GM21786 (cell line): ENCODE measurements at regions not wholly inside any gene's neighbourhood (a gene's known extent, or its start where the extent isn't known, plus 50 kb on each side); places are given as distances from the start of the nearest gene placed in this dataset.

ENCODE experiments used
- ATAC-seq: cut with Tn5 transposase; IDR thresholded peaks from one replicate; pipeline ENCODE4 v1.9.1; 2021; ENCODE audit not compliant: unreplicated experiment

- ATAC-seq = no peak
These were observed 94.6 kb upstream of the UST start for GRCh38 chr6:148652205-148652604.

GRCh38 chr6:148653138-148653776 lies 93.6 kb upstream of the UST start:
- no peak for ATAC-seq

DNA sequence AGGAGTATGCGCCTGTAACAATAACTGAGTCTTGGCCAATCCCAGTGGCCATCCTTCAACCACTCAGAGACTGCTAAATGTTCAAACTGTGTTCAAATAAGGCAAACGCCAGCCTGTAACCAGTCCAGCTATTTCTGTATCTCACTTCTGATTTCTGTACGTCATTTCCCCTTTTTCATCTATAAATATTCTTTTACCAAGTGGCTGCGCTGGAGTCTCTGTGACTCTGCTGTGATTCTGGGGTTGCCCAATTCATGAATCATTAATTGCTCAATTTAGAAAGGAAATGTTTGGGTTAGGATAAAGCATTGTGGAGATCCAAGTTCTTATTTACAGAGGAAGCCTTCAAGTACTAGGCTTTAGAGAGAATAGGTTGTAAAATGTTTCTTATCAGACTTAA lies 89.8 kb upstream of the UST start:
- ATAC-seq = no peak

DNA sequence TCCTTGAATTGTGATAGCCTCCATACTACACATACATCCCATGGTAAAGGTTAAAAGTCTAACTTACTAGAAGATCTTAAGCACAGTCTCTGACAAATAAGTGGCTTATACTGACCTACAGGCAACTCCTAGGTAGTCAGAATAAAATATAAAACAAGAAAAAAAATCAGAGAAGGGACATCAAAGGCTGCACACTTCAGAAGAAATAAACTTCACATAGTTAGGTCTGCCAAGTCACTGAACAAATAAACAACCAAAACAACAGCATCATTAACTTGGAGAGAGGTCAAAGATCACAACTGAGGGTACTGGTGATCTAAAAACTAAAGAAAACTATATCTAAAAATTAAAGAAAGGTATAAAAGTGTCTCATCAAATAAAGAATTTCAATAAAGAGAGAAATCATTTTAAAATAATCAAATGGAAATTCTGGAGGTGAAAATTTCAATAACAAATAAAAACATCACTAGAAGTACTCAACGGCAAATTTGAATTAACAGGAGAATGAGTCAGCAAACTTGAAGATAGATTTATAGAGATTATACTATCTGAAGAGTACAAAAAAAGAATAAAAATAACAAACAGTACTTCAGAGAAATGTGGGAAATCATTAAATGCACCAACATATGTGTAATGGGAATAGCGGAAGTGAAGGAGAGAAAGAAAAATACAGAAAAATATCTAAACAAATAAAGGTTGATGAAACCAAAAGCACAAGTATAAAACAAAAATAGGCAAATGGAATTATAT lies 88.0 kb upstream of the UST start:
- ATAC-seq = no peak

DNA sequence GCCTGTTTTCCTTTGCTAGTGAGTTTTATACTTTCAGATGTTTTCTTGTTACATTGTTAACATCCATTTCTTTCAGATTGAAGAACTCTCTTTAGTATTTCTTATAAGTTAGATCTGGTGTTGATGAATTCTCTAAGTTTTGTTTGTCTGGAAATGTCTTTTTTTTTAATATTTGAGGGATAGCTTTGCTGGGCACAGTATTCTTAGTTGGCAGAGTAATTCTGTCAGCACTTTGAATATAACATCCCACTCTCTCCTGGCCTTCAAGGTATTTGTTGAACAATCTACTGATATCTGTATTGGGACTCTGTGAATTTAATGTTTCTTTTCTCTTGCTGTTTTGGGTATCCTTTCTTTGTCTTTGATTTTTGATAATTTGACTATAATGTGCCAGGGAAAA lies 79.4 kb upstream of the UST start:
- no peak for ATAC-seq

- ATAC-seq = no peak
These were observed 75.7 kb upstream of the UST start for GRCh38 chr6:148671085-148671484.

DNA sequence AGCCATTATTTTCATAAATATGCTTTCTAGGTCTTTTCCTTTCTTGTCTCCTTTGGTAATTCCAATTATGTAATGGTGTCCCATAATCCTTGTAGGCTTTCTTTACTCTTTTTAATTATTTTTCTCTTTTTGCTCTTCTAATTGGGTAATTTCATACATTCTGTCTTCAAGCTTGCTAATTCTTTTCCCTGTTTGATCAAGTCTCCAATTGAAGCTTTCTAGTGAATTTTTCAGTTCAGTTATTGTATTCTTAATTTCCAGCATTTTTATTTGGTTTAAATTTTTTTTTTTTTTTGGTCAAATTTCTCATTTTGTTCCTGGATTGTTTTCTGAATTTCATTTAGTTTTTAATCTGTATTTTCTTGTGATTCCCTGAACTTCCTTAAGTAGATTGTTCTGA lies 74.9 kb upstream of the UST start:
- ATAC-seq = no peak

DNA sequence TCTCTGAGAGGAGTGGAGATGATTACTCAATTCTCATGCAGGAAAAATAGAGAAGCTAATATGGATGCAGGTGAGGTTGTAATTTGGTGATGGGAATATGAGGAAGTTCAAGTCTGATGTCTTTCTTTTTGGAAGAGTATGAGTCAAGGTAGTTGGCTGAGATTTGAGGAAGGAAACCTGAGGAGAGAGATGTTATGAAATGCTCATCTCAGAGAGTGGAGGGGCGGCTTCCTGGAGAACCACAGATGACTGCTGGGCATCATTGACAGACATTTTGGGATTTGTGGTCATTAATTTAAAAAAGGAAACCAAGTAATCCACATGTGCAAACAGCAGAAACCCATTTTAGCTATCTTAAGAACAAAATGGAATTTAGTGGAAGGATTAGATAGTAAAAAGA lies 72.5 kb upstream of the UST start:
- ATAC-seq = no peak

DNA sequence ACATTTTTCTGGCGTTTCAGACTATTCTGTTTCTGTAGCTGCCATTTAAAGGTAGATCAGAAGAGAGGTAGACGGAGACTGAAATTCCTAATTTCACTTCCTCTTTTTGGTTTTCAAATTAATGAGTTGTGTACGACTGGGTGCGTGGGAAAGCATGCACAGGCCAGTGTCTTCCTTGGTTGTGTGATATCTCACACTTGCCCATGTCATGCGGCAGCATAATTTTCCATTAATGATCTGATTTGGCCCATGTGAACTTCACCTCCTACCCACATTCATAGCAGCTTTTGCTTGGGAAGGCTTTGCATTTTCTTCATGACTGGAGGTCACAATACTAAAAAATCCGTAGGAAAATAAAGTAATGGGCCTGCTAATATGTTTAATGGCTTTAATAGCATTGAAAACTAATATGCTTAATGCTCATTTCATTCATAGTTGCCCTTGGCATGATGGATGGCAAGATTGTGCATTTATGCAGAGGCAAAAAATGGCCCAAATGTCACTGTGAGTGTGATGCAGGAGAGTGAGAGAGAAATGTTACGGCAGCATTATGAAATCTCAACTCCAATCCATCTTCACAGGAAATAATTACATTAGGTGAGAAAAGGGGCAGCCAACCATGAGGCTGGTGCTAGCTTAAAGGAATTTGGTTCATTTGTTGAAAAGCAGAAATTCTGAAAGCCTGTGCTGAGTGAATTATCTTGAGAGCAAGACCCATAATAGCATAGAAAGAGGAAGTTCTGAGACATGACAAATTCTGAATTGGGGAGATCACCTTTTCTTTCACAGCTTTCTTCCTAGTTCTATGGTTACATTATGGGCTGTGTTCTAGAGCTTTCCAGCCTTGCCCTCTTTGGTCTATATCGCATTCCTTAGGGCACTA lies 69.0 kb upstream of the UST start:
- peak; percentile 81 for ATAC-seq

GRCh38 chr6:148678682-148679081 lies 68.1 kb upstream of the UST start:
- no peak for ATAC-seq

DNA sequence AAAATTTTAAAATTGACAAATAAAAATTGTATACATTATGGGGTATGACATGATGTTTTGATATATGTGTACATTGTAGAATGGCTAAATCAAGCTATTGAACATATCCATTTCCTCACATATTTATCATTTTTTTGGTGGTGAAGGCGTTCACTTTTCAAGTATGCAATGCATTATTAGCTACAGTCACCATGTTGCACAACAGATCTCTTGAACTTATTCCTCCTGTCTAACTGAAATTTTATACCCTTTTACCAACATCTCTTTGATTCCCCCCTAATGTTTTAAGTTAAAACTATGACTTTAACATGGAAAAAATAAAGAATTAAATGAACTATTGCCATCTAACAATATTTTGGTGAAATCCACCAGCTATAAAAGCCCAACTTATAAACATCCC lies 65.2 kb upstream of the UST start:
- ATAC-seq = no peak

GRCh38 chr6:148682252-148682651 lies 64.6 kb upstream of the UST start:
- no peak for ATAC-seq

DNA sequence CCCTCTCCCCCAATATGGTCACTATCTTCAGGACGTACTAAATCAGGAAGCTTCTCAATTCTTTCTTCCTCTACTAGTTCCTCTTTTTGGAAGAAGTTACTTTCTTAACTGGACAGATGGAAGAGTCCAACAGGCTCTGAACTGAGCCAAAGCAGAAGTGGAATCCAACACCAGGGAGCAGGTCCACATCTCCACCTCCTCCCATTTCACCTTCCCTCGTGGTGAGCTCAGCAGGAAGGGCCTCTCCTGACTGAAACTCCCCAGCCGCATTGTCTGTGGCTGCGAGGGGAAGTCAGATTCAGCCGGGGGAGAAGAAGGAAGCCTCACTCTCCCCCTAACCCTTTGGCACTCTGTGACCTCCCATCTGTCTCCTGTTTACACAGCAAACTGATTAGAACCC lies 63.8 kb upstream of the UST start:
- ATAC-seq = no peak

GRCh38 chr6:148689168-148689567 lies 57.7 kb upstream of the UST start:
- ATAC-seq = no peak

DNA sequence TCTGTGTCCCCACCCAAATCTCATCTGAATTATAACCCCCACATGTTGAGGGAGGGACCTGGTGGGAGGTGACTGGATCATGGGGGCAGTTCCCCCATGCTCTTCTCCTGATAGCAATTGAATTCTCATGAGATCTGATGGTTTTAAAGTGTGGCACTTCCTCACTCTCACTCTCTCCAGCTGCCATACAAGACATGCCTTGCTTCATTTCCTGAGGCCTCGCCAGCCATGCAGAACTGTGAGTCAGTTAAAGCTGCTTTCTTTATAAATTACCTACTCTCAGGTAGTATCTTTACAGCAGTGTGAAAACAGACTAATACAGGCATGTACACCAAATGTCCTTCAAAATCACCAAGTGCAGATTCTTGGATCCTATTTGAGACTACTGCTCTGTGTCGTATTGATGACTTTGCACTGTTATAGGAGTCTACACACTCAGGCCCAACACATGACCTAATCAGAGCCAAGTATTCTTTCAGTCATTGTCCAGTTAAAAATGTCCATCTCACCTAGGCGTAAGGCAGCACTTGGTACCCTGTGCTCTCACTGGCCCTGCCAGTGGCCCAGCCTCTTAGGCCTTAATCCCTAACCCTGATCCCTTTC lies 52.8 kb upstream of the UST start:
- peak; percentile 78 for ATAC-seq
